ENCODE measurements at regions not wholly inside any gene's neighbourhood (a gene's known extent, or its start where the extent isn't known, plus 50 kb on each side); places are given as distances from the start of the nearest gene placed in this dataset.
A peak's percentile ranks its signal among the peaks of the same experiment; 100 is the strongest.
"Not testable (repeated sequence)": the region's sequence is repeated elsewhere in the genome, so short reads cannot be mapped to it uniquely, and the experiment has no call there.

DNA sequence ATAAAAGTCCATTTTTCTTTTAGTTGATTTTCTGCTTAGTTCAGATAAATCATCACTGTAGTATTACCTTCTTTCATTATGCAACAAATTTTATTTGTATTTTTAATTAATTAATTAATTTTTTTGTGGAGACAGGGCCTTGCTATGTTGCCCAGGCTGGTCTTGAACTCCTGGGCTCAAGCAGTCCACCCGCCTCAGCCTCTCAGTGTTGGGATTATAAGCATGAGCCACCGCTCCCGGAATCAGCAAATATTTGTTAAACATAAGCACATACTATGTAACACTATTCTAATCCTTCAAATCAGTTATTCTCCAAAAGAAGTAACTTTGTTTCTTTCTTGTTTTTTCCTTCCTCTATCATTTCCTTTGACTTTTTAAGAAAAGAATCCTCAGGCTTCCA is 584.8 kb upstream of the ANKRD30A start:
- DNase-seq, result no peak

GRCh38 chr10:36538953-36539586 is 586.3 kb upstream of the ANKRD30A start:
- no peak for DNase-seq

- no peak for DNase-seq
These were observed 590.9 kb upstream of the ANKRD30A start for GRCh38 chr10:36534471-36535002.

- DNase-seq, result no peak
These were observed 591.5 kb upstream of the ANKRD30A start for GRCh38 chr10:36533861-36534260.

DNA sequence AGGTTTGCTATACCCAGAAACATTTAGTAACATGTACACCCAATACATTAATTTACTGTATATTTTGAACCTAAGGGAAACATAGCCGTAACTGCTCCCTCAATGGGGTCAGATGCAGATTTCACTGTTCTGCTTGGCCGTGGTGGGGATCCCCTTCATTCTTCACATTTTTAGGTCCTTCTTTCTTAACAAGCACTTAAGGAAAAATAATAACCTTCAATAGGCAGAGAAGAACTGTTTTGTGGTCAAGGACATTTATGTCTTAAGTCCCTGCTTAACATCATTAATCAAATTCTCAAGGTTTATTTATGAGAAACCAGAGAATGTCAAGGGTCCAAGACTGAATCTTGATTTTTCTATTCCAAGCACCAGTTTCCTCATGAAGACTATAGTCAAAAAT is 592.1 kb upstream of the ANKRD30A start:
- no peak for DNase-seq

GRCh38 chr10:36531621-36532020 is 593.8 kb upstream of the ANKRD30A start:
- DNase-seq, result no peak

- no peak for DNase-seq
These were observed 599.4 kb upstream of the ANKRD30A start for GRCh38 chr10:36526033-36526432.

DNA sequence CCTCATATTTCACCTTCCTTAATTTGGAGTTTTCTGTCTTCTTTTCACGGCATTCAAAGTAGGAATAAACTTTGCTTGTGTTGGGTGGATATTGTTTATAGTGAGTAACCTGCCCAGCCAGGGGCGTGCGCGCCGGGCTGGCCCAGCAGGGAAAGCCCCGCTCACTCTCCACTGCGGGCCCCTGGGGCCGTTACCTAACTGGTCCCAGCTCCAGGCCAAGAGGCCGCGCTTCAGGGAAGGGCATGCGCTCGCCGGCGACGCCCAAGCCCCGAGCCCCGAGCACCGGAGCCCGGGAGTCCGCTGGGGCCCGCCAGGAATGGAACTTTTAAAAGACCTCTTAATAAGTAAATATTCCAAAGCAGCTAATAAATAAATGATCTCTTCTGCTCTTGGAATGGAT is 601.3 kb upstream of the ANKRD30A start:
- DNase-seq, result not testable (repeated sequence)

- no peak for DNase-seq
These were observed 605.5 kb upstream of the ANKRD30A start for GRCh38 chr10:36519909-36520308.

- DNase-seq, result no peak
These were observed 609.1 kb upstream of the ANKRD30A start for GRCh38 chr10:36516281-36516680.

GRCh38 chr10:36515319-36515718 is 610.1 kb upstream of the ANKRD30A start:
- DNase-seq, result no peak

GRCh38 chr10:36507715-36508114 is 617.7 kb upstream of the ANKRD30A start:
- DNase-seq, result no peak

DNA sequence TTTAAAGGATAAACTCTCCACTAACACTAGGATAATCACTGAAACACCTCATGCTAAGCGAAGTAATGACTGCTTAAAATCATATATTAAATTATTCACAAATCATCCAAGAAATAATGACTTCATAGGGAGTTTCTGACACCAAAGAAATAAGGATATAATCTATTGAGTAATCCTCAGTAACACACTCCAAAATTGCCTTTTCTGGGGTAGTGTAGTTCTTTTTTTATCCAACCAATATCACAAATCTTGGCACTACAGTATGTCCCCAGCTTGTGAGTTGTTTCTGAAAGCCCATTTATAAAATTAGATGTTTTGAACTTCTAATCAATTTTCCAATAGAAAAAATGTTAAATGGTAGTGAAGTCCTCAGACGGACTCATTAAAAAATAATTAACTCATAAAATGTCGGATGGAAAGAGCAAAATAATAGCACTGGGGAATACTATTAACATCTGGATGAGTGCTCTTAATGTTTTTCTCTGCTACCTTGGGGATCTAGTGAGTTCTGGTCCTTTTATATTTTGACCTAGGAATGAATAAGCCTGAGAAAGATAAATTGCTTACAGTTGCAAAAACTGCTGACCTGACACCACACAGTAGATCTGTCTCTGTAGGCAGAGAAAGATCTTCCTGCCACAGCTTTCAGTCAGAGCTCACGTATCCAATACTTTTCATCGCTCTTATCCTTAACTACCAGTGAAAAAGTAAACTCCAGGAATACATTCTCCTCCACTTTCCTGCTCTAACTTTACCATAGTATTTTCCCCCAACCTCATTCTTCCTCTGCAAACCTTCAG is 618.5 kb upstream of the ANKRD30A start:
- no peak for DNase-seq

DNA sequence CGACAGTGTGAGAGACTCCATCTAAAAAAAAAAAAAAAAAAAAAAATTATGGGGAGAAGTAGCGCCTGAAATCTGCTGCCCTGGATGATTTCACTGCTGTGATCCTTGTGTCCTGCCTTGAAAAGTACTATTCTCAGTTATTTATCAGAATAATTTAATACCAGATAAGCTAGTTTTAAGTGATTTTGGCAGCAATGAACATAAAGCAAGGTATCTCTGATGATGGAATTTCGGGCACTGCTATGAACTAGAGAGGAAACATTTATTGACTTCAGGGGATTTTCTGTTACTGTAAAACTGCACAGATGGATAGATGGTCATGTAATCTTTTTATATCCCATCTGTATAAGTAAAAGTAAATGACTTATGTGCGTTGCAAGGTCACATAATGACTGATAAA is 619.1 kb upstream of the ANKRD30A start:
- DNase-seq, result no peak

GRCh38 chr10:36504758-36505157 is 620.6 kb upstream of the ANKRD30A start:
- DNase-seq, result peak in 1 of 2 experiments; percentile 7

DNA sequence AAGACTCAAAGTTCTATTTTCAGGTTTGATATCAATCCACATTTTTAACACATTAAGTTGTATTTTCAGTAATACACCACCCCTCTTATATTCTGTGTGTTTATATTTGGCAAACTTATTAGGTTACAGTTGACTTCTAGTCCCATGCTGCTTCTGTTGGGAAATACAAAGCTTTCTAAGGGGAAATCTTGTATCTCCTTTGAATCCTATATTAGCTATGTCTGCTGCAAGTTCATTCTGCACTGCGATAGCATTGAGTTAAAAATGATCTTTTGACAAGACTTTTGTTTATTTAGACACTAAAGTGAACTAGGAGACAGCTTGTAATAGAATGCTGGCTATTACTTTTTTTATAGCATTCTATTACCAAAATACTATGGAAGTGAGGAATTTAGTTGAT is 625.1 kb upstream of the ANKRD30A start:
- no peak for DNase-seq

GRCh38 chr10:36499693-36500092 is 625.7 kb upstream of the ANKRD30A start:
- no peak for DNase-seq

DNA sequence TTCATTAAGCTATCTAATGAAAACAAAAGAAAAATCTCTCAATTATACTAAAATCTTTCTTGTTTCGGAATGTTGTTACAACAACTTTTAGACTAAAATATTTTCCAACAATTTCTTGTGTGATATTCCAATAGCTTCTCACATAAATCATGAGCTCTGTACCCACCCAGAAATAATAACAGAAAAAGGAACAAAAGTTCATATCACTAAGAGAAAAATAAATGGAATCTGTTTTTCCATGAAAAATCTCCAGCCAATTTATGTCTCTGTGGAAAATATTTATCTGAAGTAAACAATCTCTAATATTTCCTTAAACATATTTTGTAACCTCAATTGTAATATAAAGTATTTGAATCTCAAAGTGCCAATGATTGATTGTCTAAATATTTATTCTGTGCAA is 628.6 kb upstream of the ANKRD30A start:
- no peak for DNase-seq

GRCh38 chr10:36494371-36494770 is 631.0 kb upstream of the ANKRD30A start:
- DNase-seq, result peak in 1 of 2 experiments; percentile 34

GRCh38 chr10:36493516-36493880 is 631.9 kb upstream of the ANKRD30A start:
- DNase-seq, result peak in 1 of 2 experiments; percentile 57

DNA sequence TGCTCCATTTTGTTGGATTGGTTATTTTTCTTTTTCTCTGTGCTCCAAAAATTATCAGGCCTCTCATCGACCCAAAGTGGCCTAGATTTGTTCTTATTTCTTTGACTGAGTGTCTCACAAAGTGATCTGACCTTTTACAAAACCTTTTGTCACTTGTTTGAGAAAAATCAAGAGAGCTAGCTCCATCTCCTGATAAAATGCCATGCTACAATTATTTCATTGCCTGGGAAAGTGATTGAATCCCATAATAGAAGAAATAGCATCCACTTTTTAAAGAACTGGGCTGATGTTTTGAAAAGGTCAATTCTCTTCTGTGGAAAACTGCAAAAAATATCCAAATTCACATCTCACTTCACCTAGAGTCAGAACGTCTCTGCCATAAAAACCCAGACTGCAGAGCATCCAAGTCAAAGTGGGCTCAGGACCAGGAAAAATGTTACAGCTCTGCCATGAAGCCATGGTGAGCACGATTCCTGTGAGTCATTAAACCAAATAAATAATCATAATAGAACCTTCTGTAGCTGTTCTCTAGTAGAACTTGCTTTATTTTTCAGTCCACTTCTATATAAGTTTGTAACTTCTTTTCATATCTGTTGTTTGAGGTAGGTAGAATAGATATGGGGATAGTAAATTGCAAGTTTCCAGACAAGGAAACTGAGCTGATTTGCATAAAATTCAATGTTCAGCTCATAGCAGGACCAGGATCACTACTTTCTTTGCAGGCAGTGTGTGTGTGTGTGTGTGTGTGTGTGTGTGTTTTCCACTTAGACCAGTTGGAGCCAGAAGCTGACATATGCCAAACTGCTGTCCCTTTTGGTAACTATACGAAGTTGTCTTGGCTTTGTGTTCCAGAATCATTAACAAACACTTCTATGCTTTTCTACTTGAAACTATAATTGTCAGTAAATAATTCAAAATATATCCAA is 632.5 kb upstream of the ANKRD30A start:
- peak; percentile 43 to 63 for DNase-seq

- DNase-seq, result no peak
These were observed 633.5 kb upstream of the ANKRD30A start for GRCh38 chr10:36491926-36492325.

- DNase-seq, result no peak
These were observed 635.7 kb upstream of the ANKRD30A start for GRCh38 chr10:36489611-36490228.
